HG02840 (cell line): ENCODE measurements at regions not wholly inside any gene's neighbourhood (a gene's known extent, or its start where the extent isn't known, plus 50 kb on each side); places are given as distances from the start of the nearest gene placed in this dataset.
A peak's percentile ranks its signal among the peaks of the same experiment; 100 is the strongest.
"Not testable (repeated sequence)": the region's sequence is repeated elsewhere in the genome, so short reads cannot be mapped to it uniquely, and the experiment has no call there.

Source experiments
- ATAC-seq: cut with Tn5 transposase; IDR thresholded peaks from one replicate; pipeline ENCODE4 v1.9.1; 2021; ENCODE audit warnings: mild to moderate bottlenecking, moderate library complexity, moderate number of reproducible peaks; ENCODE audit not compliant: unreplicated experiment, low FRiP score

GRCh38 chr12:131598717-131599116 is 112.2 kb upstream of the SFSWAP start:
- no peak for ATAC-seq

GRCh38 chr12:131599190-131600159 is 111.4 kb upstream of the SFSWAP start:
- ATAC-seq, result no peak

GRCh38 chr12:131600160-131600532 is 110.7 kb upstream of the SFSWAP start:
- no peak for ATAC-seq

- ATAC-seq, result not testable (repeated sequence)
These were observed 109.4 kb upstream of the SFSWAP start for GRCh38 chr12:131601499-131601898.

GRCh38 chr12:131603106-131603938 is 107.6 kb upstream of the SFSWAP start:
- no peak for ATAC-seq

- no peak for ATAC-seq
These were observed 106.7 kb upstream of the SFSWAP start for GRCh38 chr12:131603939-131604795.

GRCh38 chr12:131604859-131605258 is 106.0 kb upstream of the SFSWAP start:
- no peak for ATAC-seq

- no peak for ATAC-seq
These were observed 105.5 kb upstream of the SFSWAP start for GRCh38 chr12:131605304-131605829.

GRCh38 chr12:131606218-131606901 is 104.5 kb upstream of the SFSWAP start:
- no peak for ATAC-seq

GRCh38 chr12:131607658-131608447 is 103.0 kb upstream of the SFSWAP start:
- peak; percentile 50 for ATAC-seq

- no peak for ATAC-seq
These were observed 101.9 kb upstream of the SFSWAP start for GRCh38 chr12:131608740-131609690.

GRCh38 chr12:131609762-131610161 is 101.1 kb upstream of the SFSWAP start:
- ATAC-seq, result no peak

- no peak for ATAC-seq
These were observed 100.7 kb upstream of the SFSWAP start for GRCh38 chr12:131610181-131610580.

- no peak for ATAC-seq
These were observed 100.0 kb upstream of the SFSWAP start for GRCh38 chr12:131610891-131611290.

- no peak for ATAC-seq
These were observed 99.3 kb upstream of the SFSWAP start for GRCh38 chr12:131611416-131612091.

GRCh38 chr12:131612092-131612755 is 98.7 kb upstream of the SFSWAP start:
- no peak for ATAC-seq

GRCh38 chr12:131613186-131613585 is 97.7 kb upstream of the SFSWAP start:
- no peak for ATAC-seq
